Stimulated activated CD8-positive, alpha-beta memory T cell treated with anti-CD3 and anti-CD28 coated beads, Interleukin-4, amount 100 ng/mL, for 48 hours (primary cell): ENCODE measurements at regions not wholly inside any gene's neighbourhood (a gene's known extent, or its start where the extent isn't known, plus 50 kb on each side); places are given as distances from the start of the nearest gene placed in this dataset.
"Not testable (repeated sequence)": the region's sequence is repeated elsewhere in the genome, so short reads cannot be mapped to it uniquely, and the experiment has no call there.

Experiments used
- DNase-seq: peaks from one replicate; pipeline ENCODE4 v3.0.0-alpha.2; 2020

- DNase-seq = no peak
Observed at GRCh38 chr4:127379499-127379898, 253.3 kb upstream of the INTU start.

GRCh38 chr4:127379948-127380347, 252.8 kb upstream of the INTU start:
- not testable (repeated sequence) for DNase-seq

- DNase-seq = no peak
Observed at GRCh38 chr4:127383666-127384065, 249.1 kb upstream of the INTU start.

GRCh38 chr4:127394516-127394915, 238.2 kb upstream of the INTU start:
- no peak for DNase-seq

- no peak for DNase-seq
Observed at GRCh38 chr4:127400276-127400675, 232.5 kb upstream of the INTU start.

- DNase-seq = peak; percentile 56
Observed at GRCh38 chr4:127400731-127401346, 231.9 kb upstream of the INTU start.

GRCh38 chr4:127403471-127404084, 229.2 kb upstream of the INTU start:
- DNase-seq = no peak

GRCh38 chr4:127406187-127406586, 226.6 kb upstream of the INTU start:
- DNase-seq = no peak

- not testable (repeated sequence) for DNase-seq
Observed at GRCh38 chr4:127407572-127407971, 225.2 kb upstream of the INTU start.

GRCh38 chr4:127410201-127410600, 222.6 kb upstream of the INTU start:
- no peak for DNase-seq

- DNase-seq = no peak
Observed at GRCh38 chr4:127410644-127411043, 222.1 kb upstream of the INTU start.

- DNase-seq = no peak
Observed at GRCh38 chr4:127414951-127415606, 217.7 kb upstream of the INTU start.

GRCh38 chr4:127416115-127416514, 216.6 kb upstream of the INTU start:
- no peak for DNase-seq

GRCh38 chr4:127417885-127418535, 214.7 kb upstream of the INTU start:
- DNase-seq = no peak

- DNase-seq = no peak
Observed at GRCh38 chr4:127419431-127419830, 213.3 kb upstream of the INTU start.

- DNase-seq = no peak
Observed at GRCh38 chr4:127421437-127421836, 211.3 kb upstream of the INTU start.

GRCh38 chr4:127425202-127425845, 207.4 kb upstream of the INTU start:
- DNase-seq = no peak

- DNase-seq = no peak
Observed at GRCh38 chr4:127425851-127426250, 206.9 kb upstream of the INTU start.

GRCh38 chr4:127441571-127441970, 191.2 kb upstream of the INTU start:
- no peak for DNase-seq

- no peak for DNase-seq
Observed at GRCh38 chr4:127445471-127445870, 187.3 kb upstream of the INTU start.

- no peak for DNase-seq
Observed at GRCh38 chr4:127446427-127446885, 186.3 kb upstream of the INTU start.

GRCh38 chr4:127448986-127449385, 183.8 kb upstream of the INTU start:
- DNase-seq = no peak

GRCh38 chr4:127449449-127449848, 183.3 kb upstream of the INTU start:
- no peak for DNase-seq
